Tongue (tissue), 1 donor: ENCODE measurements at regions not wholly inside any gene's neighbourhood (a gene's known extent, or its start where the extent isn't known, plus 50 kb on each side); places are given as distances from the start of the nearest gene placed in this dataset.

Experiments used
- DNase-seq: peaks from one replicate; pipeline ENCODE4 v3.0.0-alpha.2; 2015

GRCh38 chr10:4581929-4582328, 244.1 kb upstream of the AKR1E2 start:
- DNase-seq, result no peak

GRCh38 chr10:4579844-4580243, 246.2 kb upstream of the AKR1E2 start:
- DNase-seq, result no peak

DNA sequence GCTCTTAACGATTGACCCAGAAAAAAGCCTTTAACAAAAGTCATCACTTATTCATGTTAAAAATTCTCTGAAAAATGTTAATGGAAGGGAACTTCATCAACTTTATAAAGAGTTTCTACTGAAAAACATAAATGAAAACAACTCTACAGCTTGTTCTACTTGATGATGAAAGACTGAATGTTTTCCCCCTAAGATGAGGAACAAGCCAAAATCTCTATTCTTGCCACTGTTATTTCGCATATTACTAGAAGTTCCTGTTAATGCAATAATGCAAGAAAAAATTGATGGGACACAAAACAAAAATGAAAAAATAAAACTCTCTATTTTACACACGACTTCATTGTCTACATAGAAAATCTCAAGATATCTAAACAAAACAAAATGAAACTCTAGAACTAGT, 249.8 kb upstream of the AKR1E2 start:
- DNase-seq, result no peak

DNA sequence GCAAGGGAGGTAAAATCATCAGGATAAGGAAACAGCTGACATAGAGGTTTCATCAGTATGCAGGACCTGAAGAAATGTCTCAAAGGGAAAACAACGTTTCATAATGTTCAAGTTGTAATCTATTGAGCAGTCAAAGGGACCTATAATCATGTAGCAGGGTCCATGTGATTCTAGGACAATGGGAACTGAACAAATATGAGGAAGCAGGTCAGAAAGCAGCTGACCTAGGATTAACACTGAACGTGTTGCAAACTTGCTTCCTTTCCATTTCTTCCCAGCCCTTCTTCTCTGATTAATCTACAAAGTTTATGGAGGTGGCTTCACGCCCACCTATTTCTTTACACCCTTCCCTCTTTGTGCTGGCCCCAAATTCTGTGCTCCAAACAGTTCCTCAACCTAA, 256.9 kb upstream of the AKR1E2 start:
- no peak for DNase-seq

DNA sequence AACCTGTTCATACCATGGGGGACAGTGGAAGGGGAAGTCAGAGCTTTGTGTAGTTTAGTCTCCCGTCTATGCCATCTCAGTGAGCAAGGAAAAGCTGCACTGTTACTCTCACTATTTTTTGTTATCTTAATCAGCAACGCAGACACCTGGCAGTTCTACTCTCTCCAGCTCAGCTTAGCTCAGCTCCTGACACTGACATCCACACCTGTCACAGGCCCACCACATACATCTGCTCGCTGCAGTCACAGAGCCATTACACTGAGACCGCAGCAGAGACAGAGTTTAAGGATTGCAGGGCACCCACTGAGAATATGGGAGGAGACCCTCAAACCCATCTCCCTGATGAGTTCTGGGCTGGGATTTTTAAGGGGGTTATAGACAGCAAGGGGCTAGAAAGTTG, 257.3 kb upstream of the AKR1E2 start:
- peak; percentile 32 for DNase-seq

- peak; percentile 19 for DNase-seq
Observed at GRCh38 chr10:4568086-4568485, 257.9 kb upstream of the AKR1E2 start.

- DNase-seq, result no peak
Observed at GRCh38 chr10:4567637-4568036, 258.4 kb upstream of the AKR1E2 start.

- DNase-seq, result no peak
Observed at GRCh38 chr10:4566011-4566410, 260.0 kb upstream of the AKR1E2 start.

- peak; percentile 68 for DNase-seq
Observed at GRCh38 chr10:4561296-4561695, 264.7 kb upstream of the AKR1E2 start.

- DNase-seq, result no peak
Observed at GRCh38 chr10:4557469-4557868, 268.5 kb upstream of the AKR1E2 start.

GRCh38 chr10:4556527-4556926, 269.5 kb upstream of the AKR1E2 start:
- no peak for DNase-seq

DNA sequence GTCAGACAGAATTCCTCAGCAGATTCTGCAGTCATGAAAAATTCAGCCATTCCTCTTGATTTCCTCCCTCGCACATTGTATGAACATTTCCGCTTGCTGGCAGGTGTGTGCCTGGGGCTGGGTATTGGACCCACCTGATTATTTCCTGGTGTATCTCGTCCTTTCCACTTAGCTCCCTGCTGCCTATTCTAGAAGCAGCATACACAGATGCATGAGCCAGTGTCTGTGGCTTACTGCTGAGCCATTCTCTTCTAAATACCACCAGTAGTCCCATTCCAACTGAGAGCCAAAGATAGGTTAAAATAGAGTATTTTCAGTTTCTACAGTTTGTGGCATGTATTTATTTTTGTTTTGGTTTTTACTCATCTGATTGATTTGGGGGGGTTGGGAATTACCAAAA, 270.1 kb upstream of the AKR1E2 start:
- no peak for DNase-seq

DNA sequence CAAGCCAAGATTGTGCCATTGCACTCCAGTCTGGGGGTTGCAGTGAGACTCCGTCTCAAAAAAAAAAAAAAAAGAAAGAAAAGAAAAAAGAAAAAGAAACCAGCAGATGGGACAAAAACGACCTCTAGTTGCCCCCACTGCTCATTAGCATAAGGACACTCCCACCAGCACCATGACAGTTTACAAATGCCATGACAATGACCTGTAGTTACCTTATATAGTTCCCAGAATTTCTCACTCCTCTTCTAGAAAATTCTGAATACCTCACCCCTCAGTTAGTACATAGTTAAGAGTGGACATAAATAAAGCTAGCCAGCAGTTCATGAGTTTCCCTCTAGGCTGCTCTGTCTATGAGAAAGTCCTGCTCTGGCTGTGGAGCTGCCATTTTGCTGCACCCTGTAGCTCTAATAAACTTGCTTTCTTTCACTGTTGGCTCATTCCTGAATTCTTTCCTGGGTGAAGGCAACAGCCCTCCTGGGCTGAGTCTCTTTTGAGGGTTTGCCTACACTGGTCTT, 276.8 kb upstream of the AKR1E2 start:
- no peak for DNase-seq

DNA sequence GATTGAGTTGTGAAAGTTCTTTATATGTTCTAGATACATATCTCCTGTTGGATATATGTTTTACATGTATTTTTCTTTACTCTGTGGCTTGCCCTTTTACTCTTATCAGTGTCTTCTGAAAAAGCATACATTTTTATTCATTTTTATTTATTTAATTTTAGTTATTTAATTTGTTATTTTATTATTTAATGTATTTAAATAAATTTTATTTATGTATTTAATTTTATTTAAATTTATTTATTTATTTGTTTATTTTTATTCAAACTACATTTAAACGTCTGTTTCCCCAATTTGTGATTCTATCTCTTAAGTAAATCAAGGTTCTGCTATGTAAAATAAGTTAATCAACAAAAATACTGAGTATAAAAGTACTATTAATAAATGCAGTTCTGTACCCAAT, 279.1 kb upstream of the AKR1E2 start:
- no peak for DNase-seq

DNA sequence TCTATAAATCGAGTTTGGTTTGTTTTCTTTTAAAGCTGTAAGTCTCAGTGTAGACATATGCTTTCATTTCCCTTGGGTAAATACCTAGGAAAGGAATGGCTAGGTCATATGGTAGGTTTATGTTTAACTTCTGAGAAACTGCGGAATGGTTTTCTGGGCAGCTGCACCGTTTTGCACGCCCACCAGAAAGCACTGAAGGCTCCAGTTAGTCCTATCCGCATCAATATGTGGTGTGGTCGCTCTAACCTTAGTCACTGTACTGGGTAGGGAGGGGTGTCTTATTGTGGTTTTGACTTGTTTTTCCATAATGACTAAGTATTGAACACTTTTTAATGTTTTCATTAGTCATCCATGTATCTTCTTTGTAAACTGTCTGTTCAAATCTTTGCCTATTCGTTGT, 279.5 kb upstream of the AKR1E2 start:
- DNase-seq, result no peak

DNA sequence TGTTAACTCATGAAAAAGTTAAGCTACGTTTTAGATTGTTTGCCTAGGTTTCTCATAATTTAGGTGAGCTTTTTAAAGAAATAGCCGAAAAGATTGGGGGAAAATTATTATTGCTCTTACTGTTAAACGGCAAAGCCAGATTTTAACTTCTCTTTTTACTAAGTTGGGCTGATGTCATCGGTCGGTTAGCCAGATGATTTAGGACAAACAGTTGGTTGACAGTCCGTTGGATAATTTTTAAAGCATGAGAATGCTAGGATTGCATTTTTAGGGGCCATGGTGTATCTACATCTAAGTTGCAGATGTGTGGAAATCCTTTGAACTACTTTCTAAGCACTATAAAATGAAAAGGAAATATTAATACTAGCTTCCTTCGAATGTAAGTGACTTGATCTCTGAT, 280.9 kb upstream of the AKR1E2 start:
- DNase-seq, result no peak

DNA sequence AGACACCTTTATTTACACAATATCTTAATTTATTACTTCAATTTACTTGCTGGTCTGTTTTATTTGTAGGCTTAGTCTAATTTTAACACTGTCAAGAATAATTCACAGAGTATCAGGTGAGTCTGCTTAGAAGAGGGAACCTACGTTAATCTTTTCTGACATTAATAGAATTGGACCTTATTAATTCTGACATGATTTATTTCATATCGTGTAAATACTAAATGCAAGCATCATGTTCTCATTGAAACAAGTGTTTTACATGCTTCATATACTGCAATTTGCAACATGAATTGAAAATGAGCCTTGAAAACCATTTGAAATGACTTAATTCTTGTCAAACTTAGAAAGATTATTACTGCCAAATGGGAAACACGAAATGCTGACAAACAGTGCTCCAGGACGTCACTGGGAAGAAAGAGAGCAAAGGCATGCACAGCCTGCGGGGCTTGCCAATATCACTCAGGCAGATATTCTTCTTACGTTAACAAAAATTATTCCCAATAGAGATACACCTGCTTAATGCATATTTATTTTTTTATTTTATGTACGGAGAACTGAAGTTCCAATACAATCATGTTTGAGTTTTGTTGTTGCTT, 282.0 kb upstream of the AKR1E2 start:
- DNase-seq, result no peak

DNA sequence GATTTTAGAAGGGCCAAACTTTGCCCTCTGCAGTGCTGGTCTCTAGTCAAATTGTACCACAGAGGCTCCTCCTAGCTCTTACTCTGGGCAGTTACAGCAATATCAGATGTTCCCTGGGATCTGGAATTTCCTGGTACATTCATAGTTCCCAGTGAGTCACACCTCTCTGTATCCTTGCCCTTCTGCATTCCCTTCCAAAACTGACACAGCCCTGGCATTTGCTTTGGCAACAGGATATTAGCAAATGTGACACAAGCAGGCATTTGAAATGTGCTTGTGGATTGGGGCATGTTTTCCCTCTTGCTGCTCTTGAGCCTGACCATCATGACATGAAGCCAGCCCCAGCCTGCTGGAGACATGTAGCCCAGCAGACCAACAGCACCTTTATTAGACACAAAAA, 284.7 kb upstream of the AKR1E2 start:
- DNase-seq, result no peak

GRCh38 chr10:4538016-4538415, 288.0 kb upstream of the AKR1E2 start:
- DNase-seq, result no peak

- no peak for DNase-seq
Observed at GRCh38 chr10:4535521-4535920, 290.5 kb upstream of the AKR1E2 start.

DNA sequence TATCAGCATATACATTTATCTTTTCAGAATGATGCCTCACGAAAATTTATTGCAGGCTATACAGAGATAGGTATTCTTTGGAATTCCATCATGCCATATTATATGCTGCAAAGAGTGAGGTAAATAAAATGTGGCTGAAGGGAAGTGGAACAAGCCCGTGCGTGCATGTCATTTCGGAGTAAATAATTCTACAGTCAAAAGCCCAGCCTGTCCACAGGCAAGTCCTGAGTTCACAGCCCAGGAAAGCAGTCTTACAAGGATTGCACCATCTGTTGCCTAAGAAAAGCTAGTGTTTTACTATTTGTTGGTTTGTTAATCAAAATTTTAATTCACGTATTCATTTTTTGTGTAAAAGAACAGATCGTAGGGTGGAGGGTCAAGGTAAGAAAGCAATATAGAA, 292.4 kb upstream of the AKR1E2 start:
- DNase-seq, result no peak

DNA sequence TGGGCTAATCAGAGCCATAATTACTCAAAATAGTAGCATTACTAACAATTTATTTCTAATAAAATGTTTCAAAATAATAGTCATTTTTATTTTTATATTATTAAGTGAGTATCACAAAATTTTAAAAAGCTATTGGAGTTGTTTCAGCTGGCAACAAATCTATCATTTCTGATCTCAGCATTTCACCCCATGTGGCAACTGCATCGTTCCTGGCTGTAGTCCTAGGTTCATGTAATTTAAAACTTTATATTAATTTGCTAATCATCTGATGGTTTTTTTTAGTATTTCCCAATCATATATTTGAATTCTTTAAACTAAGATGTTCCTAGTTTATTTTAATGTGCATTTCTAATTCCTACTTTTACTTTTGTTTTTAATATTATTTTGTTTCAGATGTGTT, 293.0 kb upstream of the AKR1E2 start:
- DNase-seq, result no peak

DNA sequence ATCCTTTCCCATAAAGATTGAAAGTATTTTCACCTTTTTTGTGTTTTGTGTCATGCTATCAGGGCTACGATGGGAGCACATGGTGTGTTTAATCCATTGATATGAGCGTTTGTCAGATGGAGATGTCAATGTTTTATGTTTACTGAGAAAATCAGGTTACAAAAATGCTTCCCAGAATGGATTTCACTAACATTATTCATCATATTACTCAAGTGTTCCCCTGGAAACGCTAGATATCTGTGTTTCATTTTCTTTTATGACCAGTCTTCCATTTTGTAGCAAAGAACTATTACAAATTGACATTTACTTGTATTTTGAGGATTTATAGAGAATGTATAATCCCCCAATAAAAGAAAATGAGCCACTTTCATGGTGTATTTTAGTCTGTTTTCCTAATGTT, 293.5 kb upstream of the AKR1E2 start:
- DNase-seq, result no peak

- DNase-seq, result no peak
Observed at GRCh38 chr10:4532011-4532410, 294.0 kb upstream of the AKR1E2 start.

DNA sequence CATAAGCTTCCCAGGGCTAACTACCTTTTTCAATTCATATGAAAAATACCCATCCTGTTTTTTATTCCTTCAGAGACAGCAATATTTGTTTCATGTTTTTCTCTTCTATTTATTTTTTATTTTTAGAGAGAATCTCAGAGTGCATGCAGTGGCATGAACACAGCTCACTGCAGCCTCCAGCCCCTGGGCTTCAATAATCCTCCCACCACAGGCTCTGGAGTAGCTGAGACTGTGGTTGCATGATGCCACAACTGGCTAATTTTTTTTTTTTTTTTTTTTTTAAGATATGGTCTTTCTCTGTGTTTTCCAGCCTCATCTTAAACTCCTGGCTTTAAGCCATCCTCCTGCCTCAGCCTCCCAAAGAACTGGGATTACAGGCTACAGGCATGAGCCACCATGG, 296.7 kb upstream of the AKR1E2 start:
- no peak for DNase-seq
